ENCODE measurements at regions not wholly inside any gene's neighbourhood (a gene's known extent, or its start where the extent isn't known, plus 50 kb on each side); places are given as distances from the start of the nearest gene placed in this dataset.

DNA sequence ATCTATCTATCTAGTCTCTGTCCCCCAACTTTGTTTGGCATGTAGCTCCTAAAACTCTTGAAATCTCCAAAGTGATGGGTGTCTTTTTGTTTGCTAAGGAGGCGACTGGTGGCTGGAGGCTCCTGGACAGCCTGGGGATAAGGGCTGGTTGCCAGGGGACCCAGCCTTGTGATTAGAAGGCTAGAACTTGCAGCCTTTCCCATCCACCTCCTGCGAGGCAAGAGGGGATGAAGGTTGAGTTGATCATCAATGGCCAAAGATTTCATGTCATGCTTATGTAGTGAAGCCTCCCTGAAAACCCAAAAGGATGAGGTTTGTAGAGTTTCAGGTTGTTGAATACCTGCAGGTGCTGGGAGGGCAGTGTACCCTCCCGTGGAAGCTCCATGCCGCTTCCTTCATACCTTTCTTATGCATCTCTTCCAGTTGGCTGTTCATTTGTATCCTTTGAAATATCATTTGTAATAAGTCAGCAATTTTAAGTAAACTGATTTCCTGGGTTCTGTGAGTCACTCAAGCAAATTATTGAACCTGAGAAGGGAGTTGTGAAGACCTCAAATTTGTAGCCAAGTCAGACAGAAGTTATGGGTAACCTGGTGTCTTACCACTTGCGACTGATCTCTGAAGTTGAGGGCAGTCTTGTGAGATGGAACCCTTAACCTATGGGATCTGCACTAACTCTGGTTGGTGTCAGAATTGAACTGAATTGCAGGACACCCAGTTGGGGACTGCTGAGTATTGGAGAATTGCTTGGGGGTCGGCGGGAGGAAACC lies 202.4 kb downstream of the SEC14L1 start:
- DNase-seq, result no peak

DNA sequence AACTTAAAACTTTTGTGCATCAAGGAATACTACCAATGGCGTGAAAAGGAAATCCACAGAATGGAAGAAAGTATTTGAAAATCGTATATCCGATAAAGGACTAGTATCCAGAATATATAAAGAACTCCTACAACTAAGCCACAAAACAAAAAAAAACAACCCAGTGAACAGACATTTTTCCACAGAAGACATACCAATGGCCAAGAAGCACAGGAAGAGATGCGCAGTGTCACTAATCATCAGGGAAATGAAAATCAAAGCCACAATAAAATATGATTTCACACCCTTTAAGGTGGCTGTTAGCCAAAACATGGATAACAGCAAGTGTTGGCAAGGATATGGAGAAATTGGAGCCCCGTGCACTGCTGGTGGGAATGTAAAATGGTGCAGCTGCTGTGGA lies 203.3 kb downstream of the SEC14L1 start:
- no peak for DNase-seq

DNA sequence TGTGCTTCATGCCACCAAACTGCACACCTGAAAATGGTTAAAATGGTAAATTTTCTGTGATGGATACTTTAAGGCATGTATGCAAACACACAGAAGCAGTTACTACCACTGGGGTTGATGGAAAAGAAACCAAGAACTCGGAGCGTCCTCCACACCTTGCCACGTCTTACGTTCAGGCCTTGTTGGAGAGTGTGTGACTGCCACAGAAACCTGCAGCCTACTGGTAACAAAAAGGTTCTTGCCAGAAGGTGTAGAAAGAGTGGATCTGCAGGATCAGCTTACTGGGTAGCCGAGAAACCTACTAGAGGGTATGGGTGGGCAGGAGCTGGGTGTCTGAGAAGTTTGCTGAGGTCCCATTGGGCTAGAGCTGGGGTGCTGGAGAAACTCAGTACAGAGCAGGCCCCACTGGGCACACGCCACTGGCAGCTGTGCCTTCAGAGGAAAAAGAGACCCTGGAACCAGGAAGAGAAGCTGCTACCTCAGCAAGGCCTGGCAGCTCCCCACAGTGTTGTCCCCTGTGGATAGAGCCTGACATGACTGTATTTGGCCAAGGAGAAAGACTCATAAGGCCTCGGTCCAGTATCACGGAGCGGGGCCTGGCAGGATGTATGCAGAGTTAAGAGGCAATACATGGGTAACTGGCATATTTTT lies 204.6 kb downstream of the SEC14L1 start:
- DNase-seq, result no peak

DNA sequence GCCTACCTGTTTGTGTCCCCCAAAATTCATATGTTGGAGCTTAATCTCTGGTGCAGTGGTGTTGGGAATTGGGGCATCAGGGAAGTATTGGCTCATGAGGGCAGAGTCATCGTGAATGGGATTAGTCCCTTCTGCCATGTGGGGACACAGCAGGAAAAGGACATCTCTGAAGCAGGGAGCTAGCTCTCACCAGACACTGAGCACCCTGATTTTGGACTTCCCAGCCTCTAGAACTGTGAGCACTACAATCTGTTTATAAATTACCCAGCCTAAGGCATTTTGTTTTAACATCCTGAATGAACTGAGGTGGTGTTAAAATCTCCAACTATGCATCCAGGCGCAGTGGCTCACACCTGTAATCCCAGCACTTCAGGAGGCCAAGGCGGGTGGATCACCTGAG lies 206.0 kb downstream of the SEC14L1 start:
- no peak for DNase-seq

GRCh38 chr17:77347544-77347943 lies 206.8 kb downstream of the SEC14L1 start:
- DNase-seq, result no peak

DNA sequence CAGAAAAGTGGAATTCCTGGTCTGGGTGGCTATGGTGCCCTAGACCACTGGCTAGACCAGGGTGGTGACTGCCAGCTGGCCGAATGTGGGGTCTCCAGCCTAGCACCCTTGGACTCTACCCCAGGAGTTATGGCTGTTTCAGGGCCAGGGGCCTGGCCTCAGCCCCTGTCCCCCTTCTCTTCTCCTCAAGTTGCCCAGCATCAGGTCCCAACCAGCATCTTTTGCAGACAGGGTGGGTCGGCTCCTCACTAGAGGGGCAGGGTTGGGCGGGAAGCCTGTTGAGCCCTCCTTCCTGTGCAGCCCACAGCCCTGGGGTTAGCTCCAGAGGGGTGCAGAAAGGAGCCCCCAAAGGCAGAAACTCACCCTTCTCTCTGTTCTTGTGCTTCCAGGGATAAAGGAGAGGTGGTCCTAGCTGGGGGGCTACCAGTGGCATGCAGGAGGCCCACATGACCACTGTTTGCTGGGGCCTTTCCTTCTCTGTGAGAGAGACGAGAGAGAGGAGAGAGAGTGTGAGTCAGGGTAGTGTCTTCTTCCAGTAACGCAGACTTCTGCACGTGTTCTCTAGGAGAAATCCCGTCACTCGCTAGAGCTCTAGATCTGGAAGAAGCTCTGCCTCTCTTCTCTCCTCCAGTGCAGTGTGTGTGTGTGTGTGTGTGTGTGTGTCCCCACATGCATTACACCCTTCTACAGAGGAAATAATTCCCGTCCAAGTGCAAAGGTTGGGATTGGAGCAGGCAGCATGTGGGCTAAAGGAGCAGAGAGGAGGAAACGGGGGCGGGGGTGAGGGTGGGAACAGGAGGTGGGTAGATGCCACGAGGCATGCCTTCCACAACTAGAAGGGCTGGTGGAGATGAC lies 209.4 kb downstream of the SEC14L1 start:
- DNase-seq, result no peak

DNA sequence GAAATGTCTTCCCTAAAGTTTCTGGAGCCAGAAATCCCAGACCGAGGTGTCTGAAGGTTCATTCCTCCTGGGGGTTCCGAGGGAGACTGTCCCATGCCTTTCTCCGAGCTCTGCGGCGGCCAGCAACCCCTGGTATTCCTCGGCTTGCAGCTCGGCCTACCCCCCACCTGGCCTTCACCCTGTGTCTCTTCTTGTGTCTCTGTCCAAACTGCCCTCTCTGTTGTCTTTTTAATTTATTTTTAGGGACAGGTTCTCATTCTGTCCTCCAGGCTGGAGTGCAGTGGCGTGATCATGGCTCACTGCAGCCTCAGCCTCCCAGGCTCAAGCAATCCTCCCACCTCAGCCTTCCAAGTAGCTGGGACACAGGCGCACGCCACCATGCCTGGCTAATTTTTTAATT lies 211.7 kb downstream of the SEC14L1 start:
- no peak for DNase-seq

- DNase-seq, result no peak
Observed at GRCh38 chr17:77352996-77353395, 212.2 kb downstream of the SEC14L1 start.

DNA sequence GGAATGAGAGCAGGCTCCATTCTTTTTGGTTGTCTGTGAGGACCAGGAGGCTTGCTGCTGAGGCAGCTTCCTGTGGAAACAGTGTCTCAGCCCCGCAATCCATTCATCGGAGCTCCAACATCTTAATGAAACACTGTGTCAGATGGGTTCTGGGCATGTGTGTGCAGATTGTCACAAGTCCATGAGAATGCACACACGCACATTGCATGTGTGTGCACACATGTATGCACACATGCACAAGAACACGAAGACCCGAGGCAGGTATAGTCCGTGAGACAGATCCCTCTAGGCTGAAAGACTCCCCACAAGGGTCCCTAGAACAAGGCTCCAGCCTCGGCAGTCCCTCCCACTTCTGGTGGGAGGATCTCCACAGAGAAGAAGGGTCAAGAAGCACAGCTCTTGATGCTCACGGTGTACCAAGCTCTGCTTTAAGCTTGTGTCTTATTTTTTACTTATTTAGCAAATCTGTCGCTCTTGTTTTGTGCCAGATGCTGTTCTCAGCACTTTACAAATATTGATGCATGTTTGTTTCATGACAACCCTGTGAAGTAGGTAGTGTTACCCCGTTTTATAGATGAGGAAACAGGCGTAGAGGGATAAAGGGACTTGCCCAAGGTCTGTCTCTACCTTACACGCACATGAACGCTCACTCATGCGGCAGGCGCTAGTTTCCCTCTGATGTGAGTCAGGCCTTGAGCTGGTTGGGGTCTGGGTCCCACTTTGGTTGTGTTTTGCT lies 213.1 kb downstream of the SEC14L1 start:
- no peak for DNase-seq

- no peak for DNase-seq
Observed at GRCh38 chr17:77354420-77354669, 213.6 kb downstream of the SEC14L1 start.

DNA sequence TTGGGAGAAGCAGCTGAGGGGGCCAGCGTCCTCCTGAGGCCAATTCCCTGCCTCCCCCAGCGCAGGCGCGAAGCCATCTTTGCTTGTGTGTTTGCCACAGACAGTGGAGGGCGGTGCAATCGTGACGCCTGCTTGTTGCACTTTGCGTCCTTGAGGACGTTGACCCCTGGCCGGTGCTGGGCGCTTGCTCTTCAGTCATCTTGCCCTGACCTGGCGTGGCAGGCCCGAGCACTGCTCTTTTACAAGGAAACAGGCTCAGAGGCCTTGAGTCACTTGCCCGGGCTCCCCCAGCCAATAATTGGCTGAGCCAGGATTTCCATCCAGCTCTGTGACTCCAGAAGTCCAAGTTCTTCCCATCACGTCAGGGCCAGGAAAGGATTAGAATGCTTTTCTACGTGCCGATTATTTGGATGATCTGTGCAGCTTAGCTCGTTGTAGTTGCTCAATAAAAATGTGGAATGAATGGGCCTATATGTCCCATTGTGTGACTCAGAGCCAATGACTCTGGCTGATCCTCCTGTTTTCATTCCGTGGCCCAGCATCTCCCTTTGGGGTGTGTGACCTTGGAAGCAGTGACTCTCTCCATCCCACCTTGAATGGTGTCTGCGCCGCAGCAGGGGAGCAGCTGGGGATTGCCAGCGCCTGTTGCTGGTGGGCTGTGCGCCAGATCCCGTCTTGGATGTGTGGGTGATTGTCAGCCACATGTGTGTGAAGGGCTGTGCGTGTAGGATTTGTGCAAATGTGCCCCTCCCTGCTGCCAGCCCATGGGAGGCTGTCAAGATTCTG lies 214.1 kb downstream of the SEC14L1 start:
- DNase-seq, result no peak

DNA sequence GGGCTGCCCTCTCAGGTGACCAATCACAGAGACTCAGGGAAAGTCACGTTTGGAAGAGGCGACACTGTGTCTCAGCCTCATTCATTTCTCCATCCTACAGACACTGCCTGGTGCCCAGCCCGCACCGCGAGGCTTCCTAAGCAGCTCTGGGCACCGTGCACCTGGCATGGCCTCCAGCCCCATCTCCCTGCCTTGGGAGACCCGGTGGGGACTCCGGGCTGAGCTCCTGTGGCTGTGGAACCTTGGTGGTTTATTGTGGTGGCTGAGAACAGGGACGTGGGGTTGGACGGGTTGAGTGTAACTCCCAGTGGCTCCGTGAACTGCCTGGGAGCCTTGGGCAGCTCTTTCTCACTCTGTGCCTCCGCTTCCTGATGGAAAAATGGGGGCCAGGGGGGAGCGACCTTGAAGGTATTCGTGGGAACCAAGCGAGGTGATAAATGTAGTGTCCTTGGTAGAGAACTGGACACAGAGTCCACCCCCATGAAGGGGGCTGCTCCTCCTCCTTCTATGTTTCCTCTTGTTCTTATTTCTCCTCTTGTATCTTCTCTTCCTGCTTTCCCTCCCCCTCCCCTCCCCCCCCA lies 215.4 kb downstream of the SEC14L1 start:
- no peak for DNase-seq

- no peak for DNase-seq
Observed at GRCh38 chr17:77356690-77357201, 216.0 kb downstream of the SEC14L1 start.

GRCh38 chr17:77358801-77359200 lies 218.0 kb downstream of the SEC14L1 start:
- DNase-seq, result no peak

DNA sequence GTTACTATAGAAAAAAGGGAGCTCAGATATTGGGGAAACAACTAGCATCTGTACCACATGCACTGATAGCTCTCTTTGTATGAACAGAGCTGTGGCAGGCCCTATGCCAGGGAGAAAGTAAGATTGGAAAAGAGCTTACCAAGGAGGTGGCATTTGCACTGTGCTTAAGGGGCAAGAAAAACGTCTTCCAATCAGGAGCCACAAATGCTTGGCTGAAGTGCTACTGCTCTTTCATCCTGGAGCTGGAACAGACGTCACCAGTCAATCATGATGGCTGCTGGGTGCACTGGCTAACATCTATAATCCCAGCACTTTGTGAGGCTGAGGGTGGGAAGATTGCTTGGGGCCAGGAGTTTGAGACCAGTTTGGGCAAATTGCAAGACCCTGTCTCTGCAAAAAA lies 218.5 kb downstream of the SEC14L1 start:
- no peak for DNase-seq

- peak; percentile 37 for DNase-seq
Observed at GRCh38 chr17:77361986-77362620, 221.3 kb downstream of the SEC14L1 start.

GRCh38 chr17:77363821-77364361 lies 223.1 kb downstream of the SEC14L1 start:
- DNase-seq, result no peak

GRCh38 chr17:77364381-77364911 lies 223.7 kb downstream of the SEC14L1 start:
- DNase-seq, result no peak

DNA sequence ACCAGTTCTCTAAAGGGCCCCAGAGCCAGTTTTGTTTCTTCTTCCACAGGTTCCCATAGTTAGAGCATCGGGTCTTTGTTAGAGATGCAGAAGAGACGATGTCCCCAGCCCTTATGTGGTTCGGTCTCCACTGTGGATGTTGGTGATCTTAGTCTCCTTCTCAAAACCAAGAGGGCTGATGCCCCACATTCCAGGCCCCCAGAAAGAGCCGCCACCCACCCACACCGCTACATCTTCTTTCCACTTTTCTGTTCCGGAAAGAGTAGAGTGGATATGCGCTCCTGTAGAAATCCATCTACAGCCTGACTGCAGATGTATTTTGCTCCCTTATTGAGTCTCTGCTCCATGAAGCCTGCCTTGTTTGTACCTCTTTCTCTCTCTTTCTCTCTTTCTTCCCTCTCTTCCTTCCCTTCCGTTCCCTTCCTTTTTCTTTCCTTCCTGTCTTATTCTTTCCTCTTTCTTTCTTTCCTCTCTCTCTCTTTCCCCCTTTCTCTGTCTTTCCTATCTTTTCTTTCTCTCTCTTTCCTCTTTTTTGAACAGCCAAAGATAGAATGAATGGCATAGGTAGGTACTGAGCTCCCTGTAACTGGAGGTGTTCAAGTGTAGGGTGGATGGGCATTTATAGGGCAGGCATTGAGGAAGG lies 224.3 kb downstream of the SEC14L1 start:
- no peak for DNase-seq

DNA sequence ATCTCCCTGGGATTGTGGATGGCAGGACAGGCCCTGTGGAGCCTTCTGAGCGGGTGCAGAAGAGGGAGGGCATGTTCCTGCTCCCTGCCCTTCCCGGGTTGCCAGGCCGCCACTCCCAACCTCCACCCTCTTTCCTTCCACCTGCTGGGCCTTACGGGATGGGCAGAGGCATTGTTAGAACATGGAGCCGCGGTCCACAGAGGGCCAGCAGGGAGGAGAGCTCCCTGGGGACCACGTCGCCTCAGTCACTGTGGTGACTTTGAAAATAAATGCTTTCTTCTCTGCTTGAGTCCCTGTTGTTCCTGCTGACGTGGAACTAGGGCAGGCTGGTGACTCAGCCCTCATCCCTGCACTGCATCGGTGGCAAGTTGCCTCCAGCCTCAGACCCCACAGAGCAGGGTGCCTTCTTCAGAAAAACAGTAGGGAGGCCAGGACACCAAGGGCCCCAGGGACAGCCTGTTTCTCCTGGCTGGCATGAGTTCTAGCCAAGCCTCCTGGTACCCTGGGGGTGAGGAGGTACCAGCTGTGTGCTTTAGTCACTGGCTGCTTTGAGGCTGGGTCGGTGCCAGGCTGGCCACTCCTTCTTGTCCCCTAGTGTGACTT lies 224.9 kb downstream of the SEC14L1 start:
- peak; percentile 46 for DNase-seq

All from NCI-H2171 treated with DMSO at 0.1 percent for 48 hours (cell line).